Embryonic facial prominence (tissue), 1 donor: ENCODE measurements at regions not wholly inside any gene's neighbourhood (a gene's known extent, or its start where the extent isn't known, plus 50 kb on each side); places are given as distances from the start of the nearest gene placed in this dataset.
"Not testable (repeated sequence)": the region's sequence is repeated elsewhere in the genome, so short reads cannot be mapped to it uniquely, and the experiment has no call there.

ENCODE experiments used
- DNase-seq: peaks from one replicate; pipeline ENCODE4 v3.0.0-alpha.2; 2016; ENCODE audit errors: extremely low spot score

DNA sequence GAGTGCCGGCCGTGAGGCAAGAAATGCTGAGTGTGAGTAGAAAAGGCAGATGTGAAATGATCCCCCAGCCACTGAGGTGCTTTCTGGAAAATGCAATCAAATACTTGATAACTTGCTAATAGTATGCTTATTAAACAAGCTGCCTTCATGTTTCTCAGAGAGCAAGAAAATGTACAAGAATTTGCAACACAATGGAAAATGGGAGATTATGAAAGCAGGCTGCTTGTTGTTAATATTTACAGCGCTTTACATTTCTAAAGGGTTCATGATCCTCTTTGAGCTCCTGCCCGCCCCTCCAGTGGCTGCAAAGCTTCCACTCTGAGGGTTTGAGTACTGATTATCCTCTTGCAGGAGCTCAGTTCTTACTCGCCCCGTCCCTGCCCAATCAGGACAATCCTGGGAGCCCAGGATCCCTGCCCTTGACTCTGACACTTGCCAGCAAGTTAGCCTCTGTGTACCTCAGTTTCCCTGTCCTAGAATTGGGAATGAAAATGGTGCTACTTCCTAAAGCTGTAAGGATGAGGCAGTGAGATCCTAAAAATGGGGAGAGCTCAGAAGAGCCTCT lies 645.1 kb downstream of the TBC1D22A start:
- DNase-seq = no peak

GRCh38 chr22:47406896-47407295 lies 644.4 kb downstream of the TBC1D22A start:
- DNase-seq = no peak

- DNase-seq = no peak
Measured at GRCh38 chr22:47406180-47406834, 643.9 kb downstream of the TBC1D22A start.

DNA sequence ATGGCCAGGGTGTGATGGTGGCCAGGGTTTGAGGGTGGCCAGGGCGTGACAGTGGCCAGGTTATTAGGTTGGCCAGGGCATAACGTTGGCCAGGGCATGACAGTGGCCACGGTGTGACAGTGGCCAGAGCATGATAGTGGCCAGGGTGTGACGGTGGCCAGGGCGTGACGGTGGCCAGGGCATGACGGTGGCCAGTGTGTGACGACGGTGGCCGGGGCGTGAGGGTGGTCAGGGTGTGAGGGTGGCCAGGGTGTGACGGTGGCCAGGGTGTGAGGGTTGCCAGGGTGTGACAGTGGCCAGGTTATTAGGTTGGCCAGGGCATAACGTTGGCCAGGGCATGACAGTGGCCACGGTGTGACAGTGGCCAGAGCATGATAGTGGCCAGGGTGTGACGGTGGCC lies 642.8 kb downstream of the TBC1D22A start:
- not testable (repeated sequence) for DNase-seq

DNA sequence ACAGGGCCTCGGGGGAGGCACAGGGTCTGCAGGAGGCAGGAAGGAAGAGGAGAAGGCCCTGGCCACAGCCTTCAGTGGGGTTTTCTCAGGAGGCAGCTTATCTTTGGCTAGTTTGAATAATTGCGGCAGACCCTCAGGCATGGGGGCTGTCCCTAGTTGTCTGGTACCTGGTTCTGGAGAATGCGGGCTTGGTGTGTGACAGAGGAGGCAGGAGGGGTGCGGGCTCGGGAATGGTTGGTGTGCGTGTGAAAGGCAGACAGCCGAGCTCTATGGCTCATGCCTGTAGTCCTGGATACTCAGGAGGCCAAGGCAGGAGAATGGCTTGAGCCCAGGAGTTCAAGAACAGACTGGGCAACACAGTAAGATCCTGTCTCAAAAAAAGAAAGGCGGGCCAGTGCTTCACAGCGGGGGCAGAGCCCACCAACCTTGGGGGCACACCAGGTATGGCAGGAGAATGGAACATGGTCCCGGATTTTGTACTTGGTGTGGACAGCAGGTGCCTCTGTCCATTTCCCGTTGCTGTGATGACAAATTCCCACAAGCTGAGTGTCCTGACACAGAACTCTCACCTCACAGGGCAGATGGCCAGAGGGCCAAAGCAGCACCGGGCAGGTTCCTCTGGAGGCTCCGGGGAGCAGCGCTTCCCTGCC lies 640.6 kb downstream of the TBC1D22A start:
- DNase-seq = no peak

GRCh38 chr22:47401976-47402770 lies 639.7 kb downstream of the TBC1D22A start:
- no peak for DNase-seq

GRCh38 chr22:47401592-47401898 lies 639.1 kb downstream of the TBC1D22A start:
- DNase-seq = no peak

DNA sequence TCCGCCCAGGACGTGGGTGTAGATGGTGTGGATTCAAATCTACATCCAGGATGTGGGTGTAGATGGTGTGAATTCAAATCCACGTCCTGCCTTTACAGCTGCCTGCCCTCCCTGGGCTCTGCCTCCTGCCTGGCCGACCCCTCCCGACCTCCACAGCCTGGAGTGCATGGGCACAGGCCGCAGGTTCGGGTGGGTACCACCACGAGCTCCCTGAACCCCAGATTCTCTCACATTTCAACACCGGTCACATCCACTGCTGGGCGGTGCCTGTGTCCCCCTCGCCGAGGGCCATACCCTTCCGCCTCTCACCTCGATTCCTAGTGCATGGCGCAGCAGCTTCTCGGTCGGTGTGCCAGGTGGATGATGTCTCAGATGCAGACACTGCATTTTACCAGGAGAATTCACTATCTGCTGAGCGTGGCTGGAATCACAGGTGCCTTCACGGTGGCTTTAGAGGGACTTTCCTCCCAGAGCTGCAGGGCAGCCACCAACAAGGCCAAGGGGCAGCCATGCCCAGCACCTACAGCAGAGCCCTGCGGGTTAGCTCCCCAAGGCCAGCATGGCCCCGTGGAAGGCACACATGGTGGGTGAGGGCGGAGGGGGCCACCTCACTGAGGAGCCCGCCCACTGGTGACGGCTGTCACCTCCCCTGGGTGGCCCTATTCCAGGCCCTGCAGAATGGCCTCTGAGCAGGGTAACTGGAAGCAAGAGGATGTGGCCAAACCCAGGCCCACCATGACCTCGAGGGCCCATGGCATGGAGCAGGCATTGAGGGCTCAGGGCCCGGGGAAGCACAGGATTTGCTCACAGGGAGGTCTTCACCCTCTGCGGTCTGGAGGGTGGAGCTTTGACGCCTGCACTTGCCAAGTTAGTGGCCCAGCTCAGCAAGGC lies 638.5 kb downstream of the TBC1D22A start:
- DNase-seq = no peak

- DNase-seq = not testable (repeated sequence)
Measured at GRCh38 chr22:47400131-47400530, 637.7 kb downstream of the TBC1D22A start.

GRCh38 chr22:47398921-47399790 lies 636.7 kb downstream of the TBC1D22A start:
- DNase-seq = no peak

- DNase-seq = no peak
Measured at GRCh38 chr22:47398491-47398890, 636.0 kb downstream of the TBC1D22A start.

GRCh38 chr22:47397673-47398072 lies 635.2 kb downstream of the TBC1D22A start:
- no peak for DNase-seq

DNA sequence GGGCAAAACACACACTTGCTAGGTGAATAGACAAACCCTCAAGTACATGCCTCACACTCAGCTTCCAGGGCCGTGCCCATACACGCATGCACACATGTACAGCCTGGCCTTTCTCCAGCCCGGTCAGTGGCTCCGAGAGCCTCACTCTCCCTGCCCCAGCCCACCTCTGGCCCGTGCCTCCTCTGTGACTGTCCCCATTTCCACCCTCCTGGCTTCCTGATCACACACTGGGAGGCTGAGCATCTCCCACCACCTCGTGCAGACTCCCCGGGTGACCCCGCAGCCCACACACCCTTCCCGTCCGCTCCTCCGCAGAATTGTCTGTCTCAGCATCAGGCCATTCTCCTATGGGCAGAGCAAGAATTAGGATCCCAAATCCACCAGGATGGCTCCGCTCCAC lies 634.1 kb downstream of the TBC1D22A start:
- no peak for DNase-seq

- no peak for DNase-seq
Measured at GRCh38 chr22:47396105-47396504, 633.7 kb downstream of the TBC1D22A start.

DNA sequence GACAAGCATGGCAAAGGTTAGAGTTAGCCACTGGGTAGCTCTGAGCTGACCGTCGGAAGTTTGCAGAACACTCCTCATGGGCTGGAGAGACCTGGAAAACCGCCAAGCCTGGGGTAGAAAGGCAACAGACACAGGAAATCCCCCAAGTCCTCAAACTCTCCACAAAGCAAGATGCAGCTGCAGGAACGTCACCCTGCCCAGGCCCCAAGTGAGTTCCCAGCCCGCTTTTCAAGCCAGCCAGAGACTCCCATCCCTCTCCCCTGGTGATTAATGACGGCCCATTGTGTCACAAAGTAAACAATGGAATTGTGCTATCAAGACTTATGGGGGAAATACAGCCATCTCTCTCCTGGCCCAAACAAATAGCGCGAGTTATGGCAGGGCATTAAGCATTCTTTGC lies 633.0 kb downstream of the TBC1D22A start:
- no peak for DNase-seq

DNA sequence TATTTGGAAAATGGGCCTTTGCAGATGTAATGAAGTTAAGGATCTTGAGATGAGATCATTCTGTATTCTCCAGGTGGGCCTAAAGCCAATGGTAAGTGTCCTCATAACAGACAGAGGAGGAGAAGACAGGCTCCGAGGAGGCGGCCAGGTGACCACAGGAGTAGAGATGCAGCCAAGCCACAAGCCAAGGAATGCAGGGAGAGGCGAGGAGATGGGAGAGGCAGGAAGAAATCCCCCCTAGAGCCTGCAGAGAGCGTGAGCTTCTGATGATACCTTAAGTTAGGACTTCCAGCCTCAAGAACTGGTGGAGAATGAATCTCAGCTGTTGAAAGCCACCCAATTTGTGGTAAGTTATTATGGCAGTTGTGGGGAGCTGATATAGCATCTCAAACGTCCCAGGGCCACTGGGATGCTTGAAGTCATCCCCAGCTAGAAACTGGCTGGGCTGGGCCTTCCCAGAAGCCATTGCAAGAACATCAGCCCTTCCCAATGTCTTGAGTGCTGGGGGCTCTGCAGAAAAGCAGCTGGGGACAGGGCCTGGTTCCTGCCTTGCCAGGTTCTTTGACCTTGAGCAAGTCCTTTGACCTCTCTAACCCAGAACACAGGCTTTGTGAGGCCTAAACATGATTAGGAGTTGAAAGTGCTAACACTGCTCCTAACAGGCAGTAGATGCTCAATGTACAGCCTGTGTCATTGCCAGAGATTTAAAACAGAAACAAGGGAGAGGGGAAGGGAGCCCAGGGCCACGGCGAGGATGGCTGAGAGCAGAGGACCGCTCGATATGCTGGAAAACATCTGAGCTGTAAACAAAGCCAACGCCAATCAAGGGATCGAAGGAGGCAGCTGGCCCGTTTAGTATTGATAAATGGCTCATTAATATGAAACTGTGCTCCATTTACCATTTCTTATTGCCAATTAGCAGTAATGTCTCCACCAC lies 632.3 kb downstream of the TBC1D22A start:
- DNase-seq = no peak

DNA sequence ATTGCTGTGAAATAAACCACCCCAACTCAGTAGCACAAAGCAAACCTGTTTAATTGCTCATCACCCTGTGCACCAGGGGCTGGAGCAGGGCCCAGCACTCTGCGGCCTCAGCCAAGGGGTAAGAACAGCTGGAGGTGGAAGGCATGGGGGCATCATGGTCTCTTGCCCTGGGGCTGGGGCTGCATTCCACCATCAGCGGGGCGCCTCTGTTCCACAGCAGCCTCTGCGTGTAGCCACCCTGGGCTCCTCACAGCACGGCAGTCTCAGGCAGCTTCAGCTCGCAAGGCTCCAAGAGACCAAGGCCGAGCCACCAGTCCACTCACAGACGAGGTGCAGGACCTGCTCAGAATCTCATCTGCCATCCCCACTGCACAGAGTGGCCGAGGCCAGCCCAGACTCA lies 630.7 kb downstream of the TBC1D22A start:
- no peak for DNase-seq

- DNase-seq = no peak
Measured at GRCh38 chr22:47392729-47393128, 630.3 kb downstream of the TBC1D22A start.

DNA sequence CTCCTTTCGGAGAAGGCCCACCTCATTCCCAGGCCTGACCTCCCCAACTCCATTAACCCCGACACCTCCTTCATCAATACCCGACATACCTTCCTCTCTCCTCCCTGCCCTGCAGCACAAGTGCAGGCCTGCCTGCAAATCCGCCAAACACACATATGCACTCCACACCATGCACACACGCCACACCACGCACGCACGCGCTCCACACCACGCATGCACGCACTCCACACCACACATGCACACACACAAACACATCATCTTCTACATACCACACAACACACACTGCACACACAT lies 629.6 kb downstream of the TBC1D22A start:
- DNase-seq = no peak
